ENCODE measurements at regions not wholly inside any gene's neighbourhood (a gene's known extent, or its start where the extent isn't known, plus 50 kb on each side); places are given as distances from the start of the nearest gene placed in this dataset.

GRCh38 chr10:113247050-113247449 is 297.0 kb downstream of the TCF7L2 start:
- TF ChIP-seq MAX (IDR thresholded peaks at IDR 0.05; ENCODE audit: low read depth) (no peak), CTCF (IDR thresholded peaks at IDR 0.05) (no peak), JUND (IDR thresholded peaks at IDR 0.05) (no peak), YY1 (IDR thresholded peaks at IDR 0.05; ENCODE audit: low read depth) (no peak), RCOR1 (IDR thresholded peaks at IDR 0.05; ENCODE audit: low read length) (no peak), EZH2phosphoT487 (IDR thresholded peaks at IDR 0.05; ENCODE audit: borderline replicate concordance, low read depth) (no peak), EP300 (IDR thresholded peaks at IDR 0.05; ENCODE audit: borderline replicate concordance in 1 of 2, low read depth in 1 of 2, low read length in 1 of 2) (no peak), USF2 (IDR thresholded peaks at IDR 0.05; ENCODE audit: borderline replicate concordance, low read depth, low read length) (no peak), REST (IDR thresholded peaks at IDR 0.05; ENCODE audit: low read depth, low read length) (no peak), GABPA (IDR thresholded peaks at IDR 0.05; ENCODE audit: low read depth) (no peak), POLR2AphosphoS5 (IDR thresholded peaks at IDR 0.05; ENCODE audit: low read depth, low read length) (no peak), CHD2 (IDR thresholded peaks at IDR 0.05; ENCODE audit: low read length, partially characterized antibody) (no peak), PBX3 (IDR thresholded peaks at IDR 0.05) (no peak)
